GM12891 (cell line): ENCODE measurements at regions not wholly inside any gene's neighbourhood (a gene's known extent, or its start where the extent isn't known, plus 50 kb on each side); places are given as distances from the start of the nearest gene placed in this dataset.

Experiments used
- POLR2A ChIP-seq: IDR thresholded peaks from 2 replicates; pipeline ENCODE4 v1.6.1; 2011; ENCODE audit warnings: low read depth, low read length, control low read depth
- TAF1 ChIP-seq: IDR thresholded peaks from 2 replicates; pipeline ENCODE4 v1.6.1; 2011; ENCODE audit warnings: low read depth, low read length, control low read depth

GRCh38 chr5:92467695-92468094, 1084.6 kb upstream of the ARRDC3 start:
- TF ChIP-seq POLR2A (no peak), TAF1 (no peak)
